Stimulated activated CD4-positive, alpha-beta T cell treated with anti-CD3 and anti-CD28 coated beads, Interleukin-15, amount 100 ng/mL, for 24 hours (primary cell): ENCODE measurements at regions not wholly inside any gene's neighbourhood (a gene's known extent, or its start where the extent isn't known, plus 50 kb on each side); places are given as distances from the start of the nearest gene placed in this dataset.
"Not testable (repeated sequence)": the region's sequence is repeated elsewhere in the genome, so short reads cannot be mapped to it uniquely, and the experiment has no call there.

Source experiments
- DNase-seq: peaks from one replicate; pipeline ENCODE4 v3.0.0-alpha.2; 2020

DNA sequence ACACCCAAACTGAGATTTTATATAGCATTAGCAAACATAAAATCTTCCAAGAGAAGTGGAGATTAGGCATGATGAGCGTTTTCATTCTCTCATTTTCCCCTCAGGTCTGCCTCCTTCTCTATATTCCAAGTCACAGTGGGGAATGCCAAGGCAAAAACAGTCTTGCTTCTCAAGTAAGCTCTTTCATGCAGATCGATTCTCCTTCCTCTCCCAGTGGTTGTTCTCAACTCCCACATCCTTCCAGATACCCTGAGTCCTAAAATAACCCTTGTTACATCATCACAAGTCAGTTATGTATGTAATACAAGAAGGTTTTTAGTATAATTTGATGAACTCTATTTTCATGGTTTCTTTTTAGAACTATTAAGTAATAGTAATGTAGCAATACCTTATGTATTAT, 150.6 kb downstream of the TXNL1 start:
- no peak for DNase-seq

DNA sequence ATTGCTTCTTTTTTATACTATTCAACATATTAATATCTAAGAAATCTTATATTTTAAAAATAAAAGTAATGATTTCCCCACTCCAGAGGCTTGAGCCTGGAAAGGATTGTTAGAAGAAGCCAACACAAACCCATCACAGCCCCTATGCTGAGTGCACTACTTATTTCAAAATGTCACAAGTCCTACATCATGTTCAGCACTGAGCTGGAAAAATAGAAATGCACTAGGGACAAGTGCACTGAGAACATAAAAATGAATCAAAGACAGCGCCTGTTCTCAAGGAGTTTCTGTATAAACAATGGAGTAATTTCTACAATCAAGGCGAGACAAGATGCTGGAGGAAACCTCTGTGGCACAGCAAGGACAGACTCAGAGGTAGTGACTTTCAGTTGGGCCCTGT, 155.0 kb downstream of the TXNL1 start:
- DNase-seq = no peak

DNA sequence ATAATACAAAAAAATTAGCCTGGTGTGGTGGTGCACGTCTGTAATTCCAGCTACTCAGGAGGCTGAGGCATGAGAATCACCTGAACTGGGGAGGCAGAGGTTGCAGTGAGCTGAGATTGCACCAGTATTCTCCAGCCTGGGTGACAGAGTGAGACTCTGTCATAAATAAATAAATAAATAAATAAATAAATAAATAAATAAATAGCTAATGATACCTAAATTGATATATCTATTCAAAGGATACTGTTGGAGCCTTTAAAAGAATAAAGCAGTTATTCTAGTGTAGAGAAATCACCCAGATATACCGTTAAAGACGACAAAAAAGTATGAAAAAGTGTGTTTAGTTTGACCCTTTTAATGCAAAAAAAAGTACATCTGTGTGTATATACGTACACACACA, 155.6 kb downstream of the TXNL1 start:
- DNase-seq = not testable (repeated sequence)

GRCh38 chr18:56481751-56482150, 156.6 kb downstream of the TXNL1 start:
- DNase-seq = no peak

GRCh38 chr18:56479841-56480240, 158.6 kb downstream of the TXNL1 start:
- no peak for DNase-seq

GRCh38 chr18:56475250-56475649, 163.1 kb downstream of the TXNL1 start:
- DNase-seq = no peak

DNA sequence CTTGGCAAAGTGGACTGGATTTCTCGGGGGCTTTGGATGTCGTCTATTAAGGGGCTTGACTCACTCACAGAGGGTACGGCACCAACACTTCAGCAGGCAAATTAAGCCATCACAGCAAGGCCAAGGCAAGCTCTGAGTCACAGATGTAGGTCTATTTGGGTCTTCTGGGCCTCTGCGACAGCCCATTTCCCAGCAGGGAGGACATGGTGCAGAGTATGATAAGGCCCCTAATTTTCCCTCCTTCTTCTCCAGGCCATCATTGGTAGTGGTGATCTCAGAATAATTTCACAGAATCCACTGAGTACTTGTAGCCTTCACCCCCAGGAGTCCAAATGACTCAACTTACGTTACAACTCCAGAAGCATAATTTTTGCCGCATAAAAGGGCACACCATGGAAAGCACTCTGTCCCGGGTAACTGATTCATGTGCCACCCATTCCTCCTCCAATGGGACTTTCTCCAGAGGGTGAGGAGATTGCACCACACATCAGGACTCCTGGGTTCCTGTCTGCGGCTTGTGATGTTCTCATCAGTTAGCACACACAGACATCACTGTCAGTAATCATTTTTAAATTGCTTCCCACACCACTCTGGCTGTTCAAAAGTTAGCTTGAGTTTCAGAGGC, 164.9 kb downstream of the TXNL1 start:
- no peak for DNase-seq

- no peak for DNase-seq
Measured at GRCh38 chr18:56470406-56471351, 167.7 kb downstream of the TXNL1 start.

- no peak for DNase-seq
Measured at GRCh38 chr18:56469582-56469981, 168.8 kb downstream of the TXNL1 start.

- no peak for DNase-seq
Measured at GRCh38 chr18:56468396-56468795, 170.0 kb downstream of the TXNL1 start.

DNA sequence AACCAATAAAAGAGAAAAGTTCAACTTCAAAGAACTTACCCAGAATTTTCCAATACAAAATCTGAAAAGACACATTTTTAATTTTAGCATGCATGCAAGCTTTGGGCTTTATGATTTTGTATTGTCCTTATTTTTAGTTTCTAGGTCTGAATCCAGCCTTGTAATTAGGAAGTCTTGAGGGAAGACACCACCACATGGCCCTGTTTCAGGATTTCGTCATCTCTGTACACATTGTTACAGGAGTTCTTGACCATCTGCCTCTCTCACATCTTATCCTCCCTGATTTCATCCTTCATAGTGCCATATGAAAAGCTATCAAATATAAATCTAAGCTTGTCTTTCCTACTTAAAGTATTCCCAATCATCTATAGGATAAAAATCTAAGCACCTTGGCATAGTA, 176.1 kb downstream of the TXNL1 start:
- DNase-seq = no peak

GRCh38 chr18:56461151-56461550, 177.2 kb downstream of the TXNL1 start:
- DNase-seq = no peak

DNA sequence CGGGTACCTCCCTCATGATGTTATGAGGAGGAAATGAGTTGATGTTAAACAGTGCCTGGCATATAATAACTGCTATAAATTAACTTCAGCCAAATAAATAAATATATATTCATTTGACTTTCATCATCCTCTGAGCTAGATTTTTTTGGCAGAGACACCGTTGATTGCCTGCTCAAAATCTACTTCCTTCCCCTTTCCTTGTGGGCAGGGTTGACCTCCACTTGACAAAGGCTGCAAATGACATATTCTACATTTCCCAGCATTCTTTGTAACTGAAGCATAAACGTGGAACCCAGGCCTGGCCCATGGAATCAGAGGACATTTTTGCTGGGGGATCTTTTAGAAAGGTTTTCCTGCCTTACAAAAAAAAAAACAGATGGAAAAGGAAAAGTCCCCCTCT, 177.8 kb downstream of the TXNL1 start:
- no peak for DNase-seq

GRCh38 chr18:56458770-56459712, 179.4 kb downstream of the TXNL1 start:
- no peak for DNase-seq

- no peak for DNase-seq
Measured at GRCh38 chr18:56455874-56456273, 182.5 kb downstream of the TXNL1 start.

- DNase-seq = no peak
Measured at GRCh38 chr18:56455141-56455540, 183.3 kb downstream of the TXNL1 start.

GRCh38 chr18:56453631-56454030, 184.8 kb downstream of the TXNL1 start:
- no peak for DNase-seq

DNA sequence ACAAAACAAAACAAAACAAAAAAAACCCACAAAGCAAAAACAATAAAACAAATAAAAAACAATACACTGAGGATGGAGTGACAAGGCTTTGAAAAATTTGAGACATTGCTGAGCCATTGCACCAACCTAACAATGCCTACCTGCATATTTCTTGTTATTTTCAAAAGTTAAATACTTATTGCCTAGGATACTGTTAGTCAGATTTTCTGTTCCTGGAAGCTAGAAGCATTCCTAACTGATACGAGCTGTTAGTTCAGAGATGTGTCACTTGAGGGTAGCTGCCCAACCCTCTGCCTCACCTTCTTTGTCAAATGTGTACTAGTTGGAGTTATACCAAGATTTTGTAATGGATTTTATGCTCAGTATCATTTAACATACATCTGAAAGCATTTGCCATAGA, 187.2 kb downstream of the TXNL1 start:
- no peak for DNase-seq

DNA sequence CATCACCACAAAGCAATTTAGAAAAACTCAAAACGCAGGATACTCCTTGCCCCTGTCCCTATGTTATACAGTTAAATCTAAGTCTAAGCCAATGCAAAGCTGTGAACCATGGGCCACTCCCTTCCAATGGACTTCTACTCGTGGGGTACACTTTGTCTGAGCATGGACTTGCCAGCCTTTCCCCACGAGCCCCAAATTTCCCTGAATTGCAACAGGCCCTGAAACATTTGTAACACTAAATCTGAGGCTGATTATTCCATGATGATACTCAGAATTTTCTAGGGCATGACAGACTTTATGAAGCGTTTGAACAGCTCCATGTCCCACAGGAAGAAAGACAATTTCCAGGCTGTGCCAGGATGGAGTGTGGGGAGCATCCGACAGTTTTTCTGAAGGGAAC, 189.6 kb downstream of the TXNL1 start:
- no peak for DNase-seq

DNA sequence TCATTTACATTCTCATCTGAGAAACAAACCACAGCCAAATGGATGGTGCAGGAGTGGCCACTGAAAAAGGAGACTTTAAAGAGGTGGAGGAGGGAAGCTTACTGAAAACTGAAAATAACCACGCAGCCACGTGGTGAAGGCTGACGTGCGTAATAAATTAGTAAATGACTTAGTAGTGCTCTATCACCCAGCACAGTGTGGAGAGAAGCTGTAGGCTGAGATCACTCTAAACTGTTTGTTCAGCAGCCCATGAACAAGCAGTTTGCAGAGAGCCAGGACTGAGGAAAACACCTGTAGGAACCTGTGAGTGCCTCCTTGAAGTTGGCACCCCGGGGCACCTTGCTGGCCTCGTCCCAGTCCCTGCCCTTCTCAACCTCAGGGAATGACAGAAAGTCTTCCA, 193.0 kb downstream of the TXNL1 start:
- no peak for DNase-seq

- DNase-seq = no peak
Measured at GRCh38 chr18:56444201-56444600, 194.2 kb downstream of the TXNL1 start.

GRCh38 chr18:56443166-56443907, 195.1 kb downstream of the TXNL1 start:
- no peak for DNase-seq

GRCh38 chr18:56438480-56438879, 199.9 kb downstream of the TXNL1 start:
- DNase-seq = not testable (repeated sequence)
